ENCODE measurements at regions not wholly inside any gene's neighbourhood (a gene's known extent, or its start where the extent isn't known, plus 50 kb on each side); places are given as distances from the start of the nearest gene placed in this dataset.

- Histone ChIP-seq H2BK5ac (ENCODE audit: low read depth, low read length, poor library complexity, severe bottlenecking) (no peak overlapping the region), H3K14ac (replicated peaks; ENCODE audit: low read depth, low read length) (no peak overlapping the region), H3K23ac (ENCODE audit: low read depth, low read length) (no peak overlapping the region), H4K20me1 (ENCODE audit: insufficient read depth, low read length) (no peaks in the 10 kb centered on the region), H3K4me2 (ENCODE audit: low read depth, low read length) (no peak overlapping the region), H3K4me1 (ENCODE audit: control insufficient read depth, insufficient read depth, low read length) (no peaks in the 10 kb centered on the region), H3K56ac (ENCODE audit: extremely low read depth, insufficient read depth, low read length) (no peak overlapping the region), H3K27ac (ENCODE audit: insufficient read depth, low read length) (no peak overlapping the region), H4K5ac (ENCODE audit: low read depth, low read length) (no peak overlapping the region), H3K36me3 (ENCODE audit: control insufficient read depth, insufficient read depth, low read length) (no peaks in the 10 kb centered on the region), H3K4me3 (ENCODE audit: insufficient read depth, low read depth, low read length) (no peak overlapping the region), H3K9me1 (ENCODE audit: insufficient read depth, low read length) (no peaks in the 10 kb centered on the region), H3K9me3 (ENCODE audit: control insufficient read depth, insufficient read depth, low read length) (no peaks in the 10 kb centered on the region), H2BK120ac (ENCODE audit: low read depth, low read length) (no peak overlapping the region), H4K8ac (ENCODE audit: low read depth in 2 of 2, low read length in 2 of 2) (no peak overlapping the region), H2AK5ac (ENCODE audit: low read depth, low read length) (no peak overlapping the region), H3K4ac (ENCODE audit: low read depth, low read length) (no peak overlapping the region), H2AFZ (replicated peaks; ENCODE audit: low read length, poor library complexity) (no peak overlapping the region), H2BK15ac (ENCODE audit: low read depth, low read length) (no peak overlapping the region), H3K27me3 (ENCODE audit: control insufficient read depth, insufficient read depth, low read length) (no peaks in the 10 kb centered on the region), H2BK20ac (ENCODE audit: low read depth, low read length) (no peak overlapping the region), H3K18ac (ENCODE audit: low read depth, low read length) (no peak overlapping the region), H3K79me1 (ENCODE audit: low read depth in 1 of 2, low read length in 2 of 2) (no peaks in the 10 kb centered on the region), H4K91ac (ENCODE audit: insufficient read depth, low read depth, low read length) (no peak overlapping the region), H2AK9ac (replicated peaks; ENCODE audit: low read depth, low read length, poor library complexity) (no peak overlapping the region), H3K9ac (ENCODE audit: low read depth, low read length) (no peak overlapping the region)
- intact Hi-C loops (cut with micrococcal nuclease) (no loop called here), dilution Hi-C loops (cut with HindIII; ENCODE audit: low sequenced_read_pairs, unreplicated experiment) (no loop called here), in situ Hi-C loops (cut with MboI; ENCODE audit: low sequenced_read_pairs) (no loop called here)
- no peak for ATAC-seq (ENCODE audit: low read depth)
- TF ChIP-seq CTCF (conservative IDR thresholded peaks at IDR 0.05; ENCODE audit: low read depth, low read length) (no peak), CEBPB (IDR thresholded peaks at IDR 0.05; ENCODE audit: low read depth, low read length) (no peak), MAZ (IDR thresholded peaks at IDR 0.05; ENCODE audit: borderline replicate concordance, low read depth, low read length) (no peak), CHD1 (IDR thresholded peaks at IDR 0.05; ENCODE audit: low read depth, low read length) (no peak), ELK1 (IDR thresholded peaks at IDR 0.05; ENCODE audit: borderline replicate concordance, low read depth, low read length) (no peak), NFE2L2 (IDR thresholded peaks at IDR 0.05; ENCODE audit: low read depth, low read length) (no peak), MAFK (IDR thresholded peaks at IDR 0.05; ENCODE audit: low read depth, low read length) (no peak), USF2 (IDR thresholded peaks at IDR 0.05; ENCODE audit: low read depth, low read length) (no peak), POLR2A (IDR thresholded peaks at IDR 0.05; ENCODE audit: low read depth, low read length) (no peak), RAD21 (IDR thresholded peaks at IDR 0.05; ENCODE audit: low read length) (no peak), RCOR1 (IDR thresholded peaks at IDR 0.05; ENCODE audit: insufficient replicate concordance, low read length) (no peak), MXI1 (IDR thresholded peaks at IDR 0.05; ENCODE audit: borderline replicate concordance, low read depth, low read length) (no peak), BHLHE40 (IDR thresholded peaks at IDR 0.05; ENCODE audit: low read depth, low read length) (no peak), RFX5 (IDR thresholded peaks at IDR 0.05; ENCODE audit: low read depth, low read length) (no peak), SMC3 (IDR thresholded peaks at IDR 0.05; ENCODE audit: low read depth, low read length) (no peak), FOS (IDR thresholded peaks at IDR 0.05; ENCODE audit: low read depth, low read length) (no peak)
- CTCF ChIA-PET = no interaction called here
- no CpG with 5 or more reads among the region's 4 CpGs for whole genome bisulfite sequencing, 2 experiments (ENCODE audit: extremely low coverage in 2 of 2, insufficient read length in 1 of 2)
- BruUV-seq (replicated peaks) = no TSS peak
- DNase-seq = no peak
- POLR2A ChIA-PET (ENCODE audit: unreplicated experiment) = no interaction called here
These were observed 142.5 kb upstream of the TRPC4 start for GRCh38 chr13:38012096-38012495.
